ENCODE measurements at regions not wholly inside any gene's neighbourhood (a gene's known extent, or its start where the extent isn't known, plus 50 kb on each side); places are given as distances from the start of the nearest gene placed in this dataset.

- TF ChIP-seq CTCF (tag by site-specific recombination; IDR thresholded peaks at IDR 0.05) = no peak
- TF ChIP-seq ZNF704 (tag by site-specific recombination; IDR thresholded peaks at IDR 0.05) = no peak
- no peak for TF ChIP-seq ZBTB26 (tag by site-specific recombination; optimal IDR thresholded peaks at IDR 0.05)
- no peak for TF ChIP-seq YY1 (tag by site-specific recombination; IDR thresholded peaks at IDR 0.05)
Measured at GRCh38 chr16:86979061-86979460, 338.1 kb downstream of the C16orf95 start.
